ENCODE measurements at regions not wholly inside any gene's neighbourhood (a gene's known extent, or its start where the extent isn't known, plus 50 kb on each side); places are given as distances from the start of the nearest gene placed in this dataset.

- no peak for TF ChIP-seq CTCF (IDR thresholded peaks at IDR 0.05; ENCODE audit: insufficient read depth, low read depth, low read length)
- H3K27me3 ChIP-seq (ENCODE audit: control insufficient read depth, insufficient read depth, low read length) = no peaks in the 10 kb centered on the region
- H3K36me3 ChIP-seq (ENCODE audit: control insufficient read depth, insufficient read depth, low read length) = no peaks in the 10 kb centered on the region
- H3K4me3 ChIP-seq (ENCODE audit: low read depth, low read length) = no peak overlapping the region
- POLR2A ChIA-PET = no interaction called here
- DNase-seq (ENCODE audit: low read depth) = no peak
- CTCF ChIA-PET = interaction anchor here (0.9 kb wide), 1 partner anchor 10 kb away, joined by 3 read pairs; no protein-coding TSS in a partner anchor
Measured at GRCh38 chr2:76188334-76189008, 477.8 kb upstream of the GCFC2 start.

- DNase-seq (ENCODE audit: low read depth) = no peak
- CTCF ChIA-PET = no interaction called here
- no peak for TF ChIP-seq CTCF (IDR thresholded peaks at IDR 0.05; ENCODE audit: insufficient read depth, low read depth, low read length)
- POLR2A ChIA-PET = no interaction called here
- Histone ChIP-seq H3K36me3 (ENCODE audit: control insufficient read depth, insufficient read depth, low read length) (no peaks in the 10 kb centered on the region), H3K4me3 (ENCODE audit: low read depth, low read length) (no peak overlapping the region), H3K27me3 (ENCODE audit: control insufficient read depth, insufficient read depth, low read length) (no peaks in the 10 kb centered on the region)
Measured at GRCh38 chr2:76187415-76187814, 476.7 kb upstream of the GCFC2 start.

GRCh38 chr2:76180676-76181075 is 470.0 kb upstream of the GCFC2 start:
- Histone ChIP-seq H3K4me3 (ENCODE audit: low read depth, low read length) (no peak overlapping the region), H3K36me3 (ENCODE audit: control insufficient read depth, insufficient read depth, low read length) (no peaks in the 10 kb centered on the region), H3K27me3 (ENCODE audit: control insufficient read depth, insufficient read depth, low read length) (no peaks in the 10 kb centered on the region)
- TF ChIP-seq CTCF (IDR thresholded peaks at IDR 0.05; ENCODE audit: insufficient read depth, low read depth, low read length) = no peak
- ChIA-PET POLR2A (no interaction called here), CTCF (no interaction called here)
- no peak for DNase-seq (ENCODE audit: low read depth)

DNA sequence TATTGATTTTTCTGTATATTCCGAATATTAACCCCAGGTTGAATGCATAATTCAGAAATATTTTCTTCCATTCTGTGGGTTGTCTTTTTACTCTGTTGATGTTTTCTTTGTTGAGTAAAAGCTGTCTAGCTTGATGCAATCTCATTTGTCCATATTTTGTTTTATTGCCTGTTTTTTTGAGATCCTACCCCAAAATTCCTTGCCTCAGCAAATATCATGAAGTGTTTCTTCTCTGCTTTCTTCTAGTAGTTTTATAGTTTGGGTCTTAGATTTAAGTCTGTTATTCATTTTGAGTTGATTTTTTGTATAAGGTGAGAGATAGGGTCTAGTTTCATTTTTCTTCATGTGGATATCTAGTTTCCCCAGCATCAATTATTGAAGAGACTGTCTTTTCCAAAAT is 467.9 kb upstream of the GCFC2 start:
- Histone ChIP-seq H3K36me3 (ENCODE audit: control insufficient read depth, insufficient read depth, low read length) (no peaks in the 10 kb centered on the region), H3K27me3 (ENCODE audit: control insufficient read depth, insufficient read depth, low read length) (no peaks in the 10 kb centered on the region), H3K4me3 (ENCODE audit: low read depth, low read length) (no peak overlapping the region)
- POLR2A ChIA-PET = no interaction called here
- no peak for TF ChIP-seq CTCF (IDR thresholded peaks at IDR 0.05; ENCODE audit: insufficient read depth, low read depth, low read length)
- DNase-seq (ENCODE audit: low read depth) = no peak
- CTCF ChIA-PET = no interaction called here

DNA sequence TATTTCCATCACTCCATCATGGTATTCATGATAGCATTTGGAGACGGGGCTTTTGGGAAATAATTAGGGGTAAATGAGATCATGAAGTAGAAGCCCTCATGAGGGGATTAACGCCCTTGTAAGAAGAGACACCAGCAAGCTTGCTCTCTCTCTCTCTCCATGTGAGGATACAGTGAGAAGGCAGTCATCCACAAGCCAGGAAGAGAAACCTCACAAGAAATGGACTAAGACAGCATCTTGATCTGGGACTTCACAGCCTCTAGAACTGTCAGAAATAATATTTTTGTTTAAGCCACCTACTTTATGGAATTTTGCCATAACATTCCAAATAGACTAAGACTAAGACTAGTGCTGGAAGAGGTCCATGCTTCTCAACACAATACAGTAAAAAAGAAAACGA is 464.6 kb upstream of the GCFC2 start:
- no peaks in the 10 kb centered on the region for H3K36me3 ChIP-seq (ENCODE audit: control insufficient read depth, insufficient read depth, low read length)
- ChIA-PET CTCF (no interaction called here), POLR2A (no interaction called here)
- TF ChIP-seq CTCF (IDR thresholded peaks at IDR 0.05; ENCODE audit: insufficient read depth, low read depth, low read length) = no peak
- no peak overlapping the region for H3K4me3 ChIP-seq (ENCODE audit: low read depth, low read length)
- no peaks in the 10 kb centered on the region for H3K27me3 ChIP-seq (ENCODE audit: control insufficient read depth, insufficient read depth, low read length)
- DNase-seq (ENCODE audit: low read depth) = no peak

Measured in BJ (cell line).